PFSK-1 (cell line): ENCODE measurements at regions not wholly inside any gene's neighbourhood (a gene's known extent, or its start where the extent isn't known, plus 50 kb on each side); places are given as distances from the start of the nearest gene placed in this dataset.

Experiments used
- FOXP2 ChIP-seq: optimal IDR thresholded peaks from 2 replicates; pipeline ENCODE3; 2011; ENCODE audit warnings: borderline replicate concordance, control low read depth, inconsistent platforms; ENCODE audit not compliant: insufficient read depth; ENCODE audit errors: extremely low read length, extremely low read depth
- POLR2AphosphoS5 ChIP-seq: IDR thresholded peaks from 2 replicates; pipeline ENCODE4 v1.6.1; 2012; ENCODE audit warnings: low read depth, mild to moderate bottlenecking, control low read depth, low read length, moderate library complexity
- SIN3A ChIP-seq: IDR thresholded peaks from 2 replicates; pipeline ENCODE4 v1.6.1; 2012; ENCODE audit warnings: mild to moderate bottlenecking, low read length, moderate library complexity, borderline replicate concordance; ENCODE audit not compliant: insufficient read depth
- TAF1 ChIP-seq: IDR thresholded peaks from 2 replicates; pipeline ENCODE4 v1.6.1; 2012; ENCODE audit warnings: low read length, control low read depth, borderline replicate concordance; ENCODE audit not compliant: insufficient read depth
- TF ChIP-seq, protein P1 (sequence below), 2 experiments: IDR thresholded peaks; 2 replicates each; pipeline versions ENCODE4 v1.6.1 to v1.8.0; 2011 to 2012; ENCODE audit warnings: low read depth in 2 of 2, low read length in 2 of 2, control low read depth in 1 of 2, inconsistent platforms in 1 of 2, mild to moderate bottlenecking in 1 of 2, moderate library complexity in 1 of 2; ENCODE audit not compliant: insufficient read depth in 1 of 2

- TF ChIP-seq SIN3A (no peak), POLR2AphosphoS5 (no peak), FOXP2 (no peak), TAF1 (no peak)
- TF ChIP-seq, protein P1, sequence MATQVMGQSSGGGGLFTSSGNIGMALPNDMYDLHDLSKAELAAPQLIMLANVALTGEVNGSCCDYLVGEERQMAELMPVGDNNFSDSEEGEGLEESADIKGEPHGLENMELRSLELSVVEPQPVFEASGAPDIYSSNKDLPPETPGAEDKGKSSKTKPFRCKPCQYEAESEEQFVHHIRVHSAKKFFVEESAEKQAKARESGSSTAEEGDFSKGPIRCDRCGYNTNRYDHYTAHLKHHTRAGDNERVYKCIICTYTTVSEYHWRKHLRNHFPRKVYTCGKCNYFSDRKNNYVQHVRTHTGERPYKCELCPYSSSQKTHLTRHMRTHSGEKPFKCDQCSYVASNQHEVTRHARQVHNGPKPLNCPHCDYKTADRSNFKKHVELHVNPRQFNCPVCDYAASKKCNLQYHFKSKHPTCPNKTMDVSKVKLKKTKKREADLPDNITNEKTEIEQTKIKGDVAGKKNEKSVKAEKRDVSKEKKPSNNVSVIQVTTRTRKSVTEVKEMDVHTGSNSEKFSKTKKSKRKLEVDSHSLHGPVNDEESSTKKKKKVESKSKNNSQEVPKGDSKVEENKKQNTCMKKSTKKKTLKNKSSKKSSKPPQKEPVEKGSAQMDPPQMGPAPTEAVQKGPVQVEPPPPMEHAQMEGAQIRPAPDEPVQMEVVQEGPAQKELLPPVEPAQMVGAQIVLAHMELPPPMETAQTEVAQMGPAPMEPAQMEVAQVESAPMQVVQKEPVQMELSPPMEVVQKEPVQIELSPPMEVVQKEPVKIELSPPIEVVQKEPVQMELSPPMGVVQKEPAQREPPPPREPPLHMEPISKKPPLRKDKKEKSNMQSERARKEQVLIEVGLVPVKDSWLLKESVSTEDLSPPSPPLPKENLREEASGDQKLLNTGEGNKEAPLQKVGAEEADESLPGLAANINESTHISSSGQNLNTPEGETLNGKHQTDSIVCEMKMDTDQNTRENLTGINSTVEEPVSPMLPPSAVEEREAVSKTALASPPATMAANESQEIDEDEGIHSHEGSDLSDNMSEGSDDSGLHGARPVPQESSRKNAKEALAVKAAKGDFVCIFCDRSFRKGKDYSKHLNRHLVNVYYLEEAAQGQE (IDR thresholded peaks at IDR 0.05; ENCODE audit: insufficient read depth in 1 of 2, low read depth in 2 of 2, low read length in 2 of 2): no peak
Measured at GRCh38 chr11:69908511-69909220, 89.5 kb upstream of the FGF3 start.

DNA sequence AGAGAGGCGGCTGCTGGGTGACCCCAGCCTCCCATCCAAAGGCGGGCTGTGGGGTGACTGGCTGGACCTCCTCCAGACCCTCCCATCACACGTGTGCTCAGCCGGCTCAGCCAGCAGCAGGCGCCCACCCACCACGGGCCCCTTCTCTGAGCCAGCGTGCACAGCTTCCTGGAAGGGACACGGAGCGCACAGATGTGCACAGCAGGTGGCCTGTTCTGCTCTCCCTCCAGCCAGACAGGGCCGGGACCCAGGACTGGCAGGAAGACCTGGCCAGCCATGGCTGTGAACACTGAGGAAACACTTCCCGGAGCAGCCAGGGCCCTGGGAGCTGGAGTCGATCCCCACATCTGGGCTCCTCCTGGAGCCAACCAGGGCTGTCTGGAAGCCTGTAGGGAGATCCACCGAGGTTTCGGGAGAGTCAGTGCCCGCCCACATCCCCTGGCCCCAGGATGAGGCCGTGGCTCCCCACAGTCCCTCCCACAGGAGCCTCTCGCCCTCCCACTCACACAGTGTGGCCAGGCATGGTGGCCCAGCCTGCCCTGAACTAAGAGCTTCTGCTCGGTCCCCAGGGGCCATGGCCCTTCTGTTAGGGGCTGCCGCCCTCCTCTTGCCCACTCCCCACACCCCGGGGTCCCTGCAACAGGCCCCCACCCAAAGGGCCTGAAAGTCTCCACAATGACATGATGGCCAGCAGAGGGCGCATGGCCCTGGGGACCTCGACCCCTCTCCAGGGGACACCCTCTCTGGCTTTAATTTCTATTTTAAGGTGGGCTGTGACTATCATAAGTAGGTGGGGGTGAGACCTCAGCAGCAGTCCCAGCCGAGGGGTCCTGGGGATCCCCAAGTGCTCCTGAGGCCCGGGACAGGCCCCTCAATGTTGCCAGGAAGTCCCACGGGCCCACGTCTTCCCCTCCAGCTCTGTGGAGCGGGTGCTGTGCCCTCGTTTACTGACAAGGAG, 90.6 kb upstream of the FGF3 start:
- TF ChIP-seq TAF1 (no peak), FOXP2 (no peak), SIN3A (no peak), POLR2AphosphoS5 (no peak)
- TF ChIP-seq, protein P1 (IDR thresholded peaks at IDR 0.05; ENCODE audit: insufficient read depth in 1 of 2, low read depth in 2 of 2, low read length in 2 of 2): no peak

GRCh38 chr11:69910519-69911309, 91.5 kb upstream of the FGF3 start:
- TF ChIP-seq TAF1: no peak
- TF ChIP-seq FOXP2: no peak
- TF ChIP-seq POLR2AphosphoS5: no peak
- TF ChIP-seq, protein P1 (IDR thresholded peaks at IDR 0.05; ENCODE audit: insufficient read depth in 1 of 2, low read depth in 2 of 2, low read length in 2 of 2): no peak

DNA sequence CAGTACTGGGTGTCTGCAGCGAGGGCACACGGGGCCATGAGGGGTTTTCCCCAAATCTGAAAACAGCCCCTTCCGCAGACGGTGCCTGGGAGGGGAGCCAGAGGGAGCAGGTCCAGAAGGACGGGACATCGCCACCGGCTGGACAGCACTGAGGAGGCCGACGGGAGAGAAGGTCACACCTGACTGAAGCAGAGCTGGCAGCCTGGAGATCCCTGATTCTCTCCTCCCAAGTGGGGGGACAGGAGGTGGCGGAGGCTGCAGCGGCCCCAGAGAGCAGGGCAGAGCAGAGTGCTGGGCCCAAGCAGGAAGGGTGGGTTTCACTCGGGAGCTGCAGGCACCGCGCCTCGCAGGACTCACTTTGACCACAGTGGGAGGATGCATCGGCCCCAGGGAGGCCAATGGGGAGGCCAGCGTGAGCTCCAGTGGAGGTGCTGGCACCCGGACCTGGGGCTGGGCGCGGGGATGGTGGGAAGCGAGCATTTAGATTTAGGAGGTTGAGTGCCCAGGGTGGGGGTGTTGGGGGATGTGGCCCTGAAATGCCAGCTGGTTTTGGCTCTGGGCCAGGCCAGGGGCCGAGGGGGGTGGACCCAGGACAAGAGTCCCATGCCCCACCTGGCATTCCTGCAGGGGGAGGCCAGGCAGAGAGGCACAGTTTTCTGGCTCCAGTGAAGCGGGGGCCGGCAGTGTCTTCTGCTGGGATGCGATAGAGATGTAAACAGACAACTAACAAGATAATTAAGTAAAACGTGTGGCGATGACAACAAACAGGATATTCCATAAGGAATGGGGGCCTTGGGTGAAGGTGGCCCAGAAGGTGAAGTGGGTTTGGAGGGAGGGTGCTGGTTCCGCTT, 92.3 kb upstream of the FGF3 start:
- TF ChIP-seq, protein P1 (IDR thresholded peaks at IDR 0.05; ENCODE audit: insufficient read depth in 1 of 2, low read depth in 2 of 2, low read length in 2 of 2): no peak
- TF ChIP-seq SIN3A (no peak), POLR2AphosphoS5 (no peak), FOXP2 (no peak), TAF1 (no peak)
